WTC11 (cell line): ENCODE measurements at regions not wholly inside any gene's neighbourhood (a gene's known extent, or its start where the extent isn't known, plus 50 kb on each side); places are given as distances from the start of the nearest gene placed in this dataset.

ENCODE experiments used
- ATAC-seq: fragments of 200-7000 bp; cut with Tn5 transposase; 2 replicates; pipeline ENCODE4 v1.10.0; 2021; ENCODE audit warnings: mild to moderate bottlenecking, moderate library complexity
- CTCF ChIA-PET: fragments of 300-600 bp; sonication (Branson Sonifier 250); formaldehyde crosslinking; loops from one replicate; lab custom pipeline; 2021; ENCODE audit warnings: antibody characterized with exemption; lab: Charles Lee
- POLR2A ChIA-PET: fragments of 350-600 bp; sonication (Branson Sonifier 250); formaldehyde crosslinking; loops from one replicate; lab custom pipeline; 2021; ENCODE audit warnings: antibody characterized with exemption; lab: Charles Lee
- DNase-seq: peaks from one replicate; pipeline ENCODE4 v3.0.0; 2021; ENCODE audit warnings: low spot score
- H3K27ac Mint-ChIP-seq: 2 replicates; pipeline ENCODE4 v1.8.0; 2021; ENCODE audit warnings: mixed read lengths
- H3K27me3 Mint-ChIP-seq: 2 replicates; pipeline ENCODE4 v1.8.0; 2021; ENCODE audit warnings: low read depth, mild to moderate bottlenecking, moderate library complexity, mixed read lengths
- H3K36me3 Mint-ChIP-seq: 2 replicates; pipeline ENCODE4 v1.8.0; 2021; ENCODE audit warnings: mixed read lengths
- H3K4me1 Mint-ChIP-seq: 2 replicates; pipeline ENCODE4 v1.8.0; 2022; ENCODE audit warnings: mixed read lengths
- H3K4me3 Mint-ChIP-seq: 2 replicates; pipeline ENCODE4 v1.8.0; 2021; ENCODE audit warnings: mild to moderate bottlenecking, moderate library complexity, mixed read lengths
- H3K9me3 Mint-ChIP-seq: 2 replicates; pipeline ENCODE4 v1.8.0; 2021; ENCODE audit warnings: mixed read lengths
- AR ChIP-seq: fragments of 250-450 bp; sonication (Bioruptor Pico); IDR thresholded peaks from 2 replicates; pipeline ENCODE4 v1.9.0; 2021; ENCODE audit warnings: mild to moderate bottlenecking
- ARID4B ChIP-seq: sonication (generic); formaldehyde crosslinking; IDR thresholded peaks from 2 replicates; pipeline ENCODE4 v1.8.0; 2023; ENCODE audit warnings: missing genetic modification reagents, mild to moderate bottlenecking, borderline replicate concordance
- ATF1 ChIP-seq: sonication (generic); formaldehyde crosslinking; IDR thresholded peaks from 2 replicates; pipeline ENCODE4 v1.8.1; 2023; ENCODE audit warnings: mild to moderate bottlenecking, moderate library complexity, missing genetic modification reagents
- CDX4 ChIP-seq: fragments of 250-450 bp; sonication (Bioruptor Pico); IDR thresholded peaks from 2 replicates; pipeline ENCODE4 v1.9.0; 2021; ENCODE audit warnings: moderate library complexity, mild to moderate bottlenecking, inconsistent platforms, borderline replicate concordance
- CREB1 ChIP-seq: sonication (generic); formaldehyde crosslinking; IDR thresholded peaks from 2 replicates; pipeline ENCODE4 v1.8.0; 2023; ENCODE audit warnings: mild to moderate bottlenecking, missing genetic modification reagents
- CTCF ChIP-seq: fragments of 200-600 bp; IDR thresholded peaks from 2 replicates; pipeline ENCODE4 v1.8.0; 2022; ENCODE audit warnings: antibody characterized with exemption
- ERG ChIP-seq: fragments of 250-450 bp; sonication (Bioruptor Pico); IDR thresholded peaks from 2 replicates; pipeline ENCODE4 v1.8.0; 2021; ENCODE audit warnings: mild to moderate bottlenecking
- ETV6 ChIP-seq: sonication (generic); formaldehyde crosslinking; IDR thresholded peaks from 2 replicates; pipeline ENCODE4 v1.8.1; 2022; ENCODE audit warnings: mild to moderate bottlenecking, missing genetic modification reagents
- GTF2I ChIP-seq: fragments of 250-450 bp; sonication (Bioruptor Pico); conservative IDR thresholded peaks from 2 replicates; pipeline ENCODE4 v1.4.0; 2021; ENCODE audit warnings: mild to moderate bottlenecking
- IRF2 ChIP-seq: sonication (generic); formaldehyde crosslinking; IDR thresholded peaks from 2 replicates; pipeline ENCODE4 v1.8.0; 2022; ENCODE audit warnings: low read depth, missing genetic modification reagents, borderline replicate concordance
- MYBL2 ChIP-seq: sonication (generic); formaldehyde crosslinking; IDR thresholded peaks from 2 replicates; pipeline ENCODE4 v1.8.1; 2023; ENCODE audit warnings: mild to moderate bottlenecking, moderate library complexity, missing genetic modification reagents
- SMAD3 ChIP-seq: sonication (generic); formaldehyde crosslinking; IDR thresholded peaks from 2 replicates; pipeline ENCODE4 v1.8.0; 2022; ENCODE audit warnings: missing genetic modification reagents, mild to moderate bottlenecking, borderline replicate concordance
- ZNF232 ChIP-seq: sonication (generic); formaldehyde crosslinking; IDR thresholded peaks from 2 replicates; pipeline ENCODE4 v1.8.0; 2022; ENCODE audit warnings: mild to moderate bottlenecking, missing genetic modification reagents
- ZNF512 ChIP-seq: sonication (generic); formaldehyde crosslinking; IDR thresholded peaks from 2 replicates; pipeline ENCODE4 v1.8.1; 2022; ENCODE audit warnings: missing genetic modification reagents, borderline replicate concordance
- TF ChIP-seq, protein P1 (sequence below): sonication (generic); formaldehyde crosslinking; IDR thresholded peaks from 2 replicates; pipeline ENCODE4 v1.8.0; 2022; ENCODE audit warnings: mild to moderate bottlenecking, missing genetic modification reagents
- TF ChIP-seq, protein P2 (sequence below): sonication (generic); formaldehyde crosslinking; conservative IDR thresholded peaks from 2 replicates; pipeline ENCODE4 v1.8.1; 2022; ENCODE audit warnings: mild to moderate bottlenecking, missing genetic modification reagents
- TF ChIP-seq, protein P3 (sequence below): sonication (generic); formaldehyde crosslinking; IDR thresholded peaks from 2 replicates; pipeline ENCODE4 v1.8.0; 2022; ENCODE audit warnings: missing genetic modification reagents

DNA sequence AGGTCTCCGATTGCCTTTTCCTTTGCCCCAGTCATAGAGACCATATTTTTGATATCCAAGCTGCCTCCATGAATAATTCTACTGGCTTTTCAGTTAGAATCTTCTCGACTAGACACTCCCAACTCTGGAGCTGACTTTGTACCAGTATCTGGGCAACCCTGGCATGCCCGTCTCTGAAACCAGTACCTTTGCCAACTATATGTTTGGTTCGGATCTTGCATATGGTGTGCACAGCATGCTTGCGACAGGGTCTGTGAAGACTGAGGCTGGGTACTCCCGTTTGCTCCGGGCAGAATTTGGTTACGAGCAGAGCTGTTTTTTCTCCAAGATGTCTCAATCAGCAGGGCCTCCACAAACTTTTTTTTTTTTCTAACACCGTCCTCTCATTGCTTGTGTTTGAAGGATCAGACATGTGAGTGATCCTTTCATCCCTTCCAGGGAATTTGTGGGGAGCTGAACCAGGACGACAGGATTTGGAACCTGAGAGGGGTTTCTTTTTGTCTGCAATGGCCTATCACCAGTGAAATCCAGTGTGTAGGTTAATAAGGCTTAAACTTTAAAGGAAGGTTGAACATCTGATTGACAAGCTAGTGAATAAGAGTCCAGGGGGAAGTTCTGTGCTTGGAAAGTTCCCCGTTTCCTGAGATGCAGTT, 322.3 kb downstream of the MYCN start (continued):
- TF ChIP-seq CDX4 (no peak), ERG (no peak), GTF2I (CRISPR knock-in tag) (no peak)
- TF ChIP-seq, protein P1, sequence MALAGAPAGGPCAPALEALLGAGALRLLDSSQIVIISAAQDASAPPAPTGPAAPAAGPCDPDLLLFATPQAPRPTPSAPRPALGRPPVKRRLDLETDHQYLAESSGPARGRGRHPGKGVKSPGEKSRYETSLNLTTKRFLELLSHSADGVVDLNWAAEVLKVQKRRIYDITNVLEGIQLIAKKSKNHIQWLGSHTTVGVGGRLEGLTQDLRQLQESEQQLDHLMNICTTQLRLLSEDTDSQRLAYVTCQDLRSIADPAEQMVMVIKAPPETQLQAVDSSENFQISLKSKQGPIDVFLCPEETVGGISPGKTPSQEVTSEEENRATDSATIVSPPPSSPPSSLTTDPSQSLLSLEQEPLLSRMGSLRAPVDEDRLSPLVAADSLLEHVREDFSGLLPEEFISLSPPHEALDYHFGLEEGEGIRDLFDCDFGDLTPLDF: no peak

DNA sequence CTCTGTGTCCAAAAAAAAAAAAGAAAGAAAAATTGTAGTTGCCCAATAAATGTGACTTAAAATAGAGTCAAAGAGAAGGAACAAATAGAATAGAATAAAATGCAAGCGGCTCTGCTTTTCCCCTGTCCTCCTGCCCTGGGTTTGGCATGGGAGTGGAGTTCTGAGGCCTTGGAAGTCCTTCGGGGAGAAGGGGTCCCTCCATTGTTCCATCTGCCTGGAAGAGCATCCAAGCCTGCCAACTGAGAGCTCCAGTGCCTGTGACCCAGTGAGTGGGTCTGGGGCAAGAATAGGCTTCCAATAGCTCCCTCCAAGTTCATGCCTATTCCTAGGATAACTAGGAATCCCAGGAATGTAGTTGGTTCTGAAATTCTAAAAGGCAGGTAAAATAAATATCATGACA, 321.4 kb downstream of the MYCN start:
- H3K27ac Mint-ChIP-seq: no peak overlapping the region
- no peaks in the 10 kb centered on the region for H3K27me3 Mint-ChIP-seq
- H3K9me3 Mint-ChIP-seq: no peaks in the 10 kb centered on the region
- H3K4me3 Mint-ChIP-seq: no peak overlapping the region
- no peak for ATAC-seq
- no peaks in the 10 kb centered on the region for H3K36me3 Mint-ChIP-seq
- POLR2A ChIA-PET: interaction anchor here (0.9 kb wide), 1 partner anchor 22 kb away, joined by 3 read pairs; no protein-coding TSS in a partner anchor
- no peak for DNase-seq
- CTCF ChIA-PET: interaction anchor here (1.0 kb wide), 1 partner anchor 43 kb away, joined by 3 read pairs; no protein-coding TSS in a partner anchor
- peaks cover 28% of the 10 kb centered on the region for H3K4me1 Mint-ChIP-seq
- TF ChIP-seq ETV6 (CRISPR knock-in tag): no peak
- no peak for TF ChIP-seq SMAD3 (CRISPR knock-in tag)
- TF ChIP-seq IRF2 (CRISPR knock-in tag): no peak
- no peak for TF ChIP-seq CREB1 (CRISPR knock-in tag)
- TF ChIP-seq ARID4B: no peak
- no peak for TF ChIP-seq CTCF
- TF ChIP-seq MYBL2 (CRISPR knock-in tag): no peak
- TF ChIP-seq AR (CRISPR knock-in tag): no peak
- no peak for TF ChIP-seq ZNF512 (CRISPR knock-in tag)
- TF ChIP-seq ATF1: no peak
- TF ChIP-seq, protein P2, sequence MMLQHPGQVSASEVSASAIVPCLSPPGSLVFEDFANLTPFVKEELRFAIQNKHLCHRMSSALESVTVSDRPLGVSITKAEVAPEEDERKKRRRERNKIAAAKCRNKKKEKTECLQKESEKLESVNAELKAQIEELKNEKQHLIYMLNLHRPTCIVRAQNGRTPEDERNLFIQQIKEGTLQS: no peak
- TF ChIP-seq, protein P3, sequence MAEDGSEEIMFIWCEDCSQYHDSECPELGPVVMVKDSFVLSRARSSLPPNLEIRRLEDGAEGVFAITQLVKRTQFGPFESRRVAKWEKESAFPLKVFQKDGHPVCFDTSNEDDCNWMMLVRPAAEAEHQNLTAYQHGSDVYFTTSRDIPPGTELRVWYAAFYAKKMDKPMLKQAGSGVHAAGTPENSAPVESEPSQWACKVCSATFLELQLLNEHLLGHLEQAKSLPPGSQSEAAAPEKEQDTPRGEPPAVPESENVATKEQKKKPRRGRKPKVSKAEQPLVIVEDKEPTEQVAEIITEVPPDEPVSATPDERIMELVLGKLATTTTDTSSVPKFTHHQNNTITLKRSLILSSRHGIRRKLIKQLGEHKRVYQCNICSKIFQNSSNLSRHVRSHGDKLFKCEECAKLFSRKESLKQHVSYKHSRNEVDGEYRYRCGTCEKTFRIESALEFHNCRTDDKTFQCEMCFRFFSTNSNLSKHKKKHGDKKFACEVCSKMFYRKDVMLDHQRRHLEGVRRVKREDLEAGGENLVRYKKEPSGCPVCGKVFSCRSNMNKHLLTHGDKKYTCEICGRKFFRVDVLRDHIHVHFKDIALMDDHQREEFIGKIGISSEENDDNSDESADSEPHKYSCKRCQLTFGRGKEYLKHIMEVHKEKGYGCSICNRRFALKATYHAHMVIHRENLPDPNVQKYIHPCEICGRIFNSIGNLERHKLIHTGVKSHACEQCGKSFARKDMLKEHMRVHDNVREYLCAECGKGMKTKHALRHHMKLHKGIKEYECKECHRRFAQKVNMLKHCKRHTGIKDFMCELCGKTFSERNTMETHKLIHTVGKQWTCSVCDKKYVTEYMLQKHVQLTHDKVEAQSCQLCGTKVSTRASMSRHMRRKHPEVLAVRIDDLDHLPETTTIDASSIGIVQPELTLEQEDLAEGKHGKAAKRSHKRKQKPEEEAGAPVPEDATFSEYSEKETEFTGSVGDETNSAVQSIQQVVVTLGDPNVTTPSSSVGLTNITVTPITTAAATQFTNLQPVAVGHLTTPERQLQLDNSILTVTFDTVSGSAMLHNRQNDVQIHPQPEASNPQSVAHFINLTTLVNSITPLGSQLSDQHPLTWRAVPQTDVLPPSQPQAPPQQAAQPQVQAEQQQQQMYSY (CRISPR knock-in tag): no peak
- TF ChIP-seq ZNF232: no peak
